Left colon (tissue), 2 donors: ENCODE measurements at regions not wholly inside any gene's neighbourhood (a gene's known extent, or its start where the extent isn't known, plus 50 kb on each side); places are given as distances from the start of the nearest gene placed in this dataset.
A peak's percentile ranks its signal among the peaks of the same experiment; 100 is the strongest.
"Not testable (repeated sequence)": the region's sequence is repeated elsewhere in the genome, so short reads cannot be mapped to it uniquely, and the experiment has no call there.

Experiments used
- ATAC-seq: fragments of 200-7000 bp; cut with Tn5 transposase; one replicate; pipeline ENCODE4 v1.9.1; 2020; ENCODE audit warnings: mild to moderate bottlenecking, moderate library complexity
- DNase-seq, 2 donors: peaks; one replicate each; pipeline ENCODE4 v3.0.0-alpha.2; 2020
- intact Hi-C, 2 donors: fragments of 100-400 bp; cut with DNase I in 1 of 2; cut with micrococcal nuclease in 1 of 2; formaldehyde crosslinking; loops; one replicate each; pipeline versions ENCODE4 v1.11.2 to v1.14.0; 2022; cut with DNase I, micrococcal nuclease
- donor health status: DM: no; HTN: no; CAD: no.
- donor health status: DM: yes; HTN: yes; CAD: no.

DNA sequence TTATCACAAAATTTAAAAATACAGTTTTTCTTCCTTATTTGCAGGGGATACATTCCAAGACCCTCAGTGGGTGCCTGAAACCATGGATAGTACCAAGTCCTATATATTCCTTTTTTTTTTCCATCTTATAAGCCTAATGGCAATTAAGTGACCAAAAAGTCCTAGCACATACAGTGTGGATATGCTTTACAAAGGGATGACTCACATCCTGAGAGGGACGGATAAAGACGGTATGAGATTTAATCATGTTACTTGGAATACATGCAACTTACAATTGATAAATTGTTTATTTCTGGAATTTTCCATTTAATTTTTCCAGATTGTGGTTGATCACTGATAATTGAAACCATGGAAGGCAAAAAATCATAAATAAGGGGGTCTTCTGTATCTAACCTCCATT lies 181.2 kb upstream of the BRINP3 start:
- DNase-seq (no peak), ATAC-seq (no peak)
- intact Hi-C loops = no loop called here

DNA sequence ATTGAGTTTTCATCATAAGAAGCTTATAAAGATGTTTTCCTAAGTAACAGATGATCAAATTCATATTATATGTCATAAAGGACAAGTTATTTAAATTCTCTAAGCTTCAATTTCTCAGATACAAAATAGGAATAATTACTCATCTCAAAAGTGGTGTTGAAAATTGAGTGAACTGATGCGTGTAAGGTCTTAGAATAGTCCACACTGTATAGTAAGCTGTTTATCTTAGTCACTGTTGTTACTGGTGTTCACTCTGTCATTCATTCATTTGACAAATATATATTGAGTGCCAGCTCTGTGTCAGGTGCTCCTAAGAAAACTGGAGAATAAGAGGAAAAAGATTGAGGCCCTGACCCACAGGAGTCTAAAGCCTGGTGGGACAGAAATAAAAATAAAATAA lies 186.3 kb upstream of the BRINP3 start:
- no peak for ATAC-seq
- intact Hi-C loops = no loop called here
- no peak for DNase-seq

DNA sequence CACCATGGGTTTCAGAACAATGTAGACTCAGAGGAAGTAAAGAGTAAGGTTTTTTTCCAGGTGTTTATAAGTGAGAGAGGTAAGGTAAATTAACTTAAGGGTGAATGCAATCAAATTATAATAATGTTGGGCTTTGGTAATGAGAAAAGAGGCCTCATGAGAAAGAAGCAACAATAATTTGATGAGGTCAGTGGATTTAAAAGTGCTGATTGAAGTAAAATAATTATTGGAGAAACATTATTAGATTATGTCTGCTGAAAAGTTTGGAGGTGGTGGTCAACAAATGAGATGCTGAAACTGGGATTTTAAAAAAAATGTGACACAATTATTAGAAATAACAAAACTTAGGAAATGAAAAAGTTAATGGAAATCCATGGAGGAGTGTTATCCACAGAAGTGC lies 187.4 kb upstream of the BRINP3 start:
- ATAC-seq (no peak), DNase-seq (no peak)
- intact Hi-C loops = no loop called here

DNA sequence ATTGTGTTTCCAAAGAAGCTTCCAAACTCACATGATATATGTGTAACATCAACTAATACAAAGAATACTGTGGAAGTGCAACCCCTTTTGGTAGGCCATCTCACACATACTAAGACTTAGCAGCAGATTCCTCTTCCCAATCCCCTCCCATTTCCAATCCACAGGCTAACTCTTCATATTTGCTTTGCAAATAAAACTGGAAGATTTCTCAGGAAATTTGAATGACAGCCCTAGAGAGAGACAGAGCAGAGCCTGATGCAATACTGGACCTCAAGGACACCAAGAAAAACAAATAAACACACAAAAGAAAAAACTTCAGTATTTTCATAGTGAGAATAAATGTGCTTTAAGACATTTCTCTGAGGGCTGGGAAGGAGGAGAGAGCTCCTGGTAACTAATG lies 190.2 kb upstream of the BRINP3 start:
- ATAC-seq (no peak), DNase-seq (no peak)

DNA sequence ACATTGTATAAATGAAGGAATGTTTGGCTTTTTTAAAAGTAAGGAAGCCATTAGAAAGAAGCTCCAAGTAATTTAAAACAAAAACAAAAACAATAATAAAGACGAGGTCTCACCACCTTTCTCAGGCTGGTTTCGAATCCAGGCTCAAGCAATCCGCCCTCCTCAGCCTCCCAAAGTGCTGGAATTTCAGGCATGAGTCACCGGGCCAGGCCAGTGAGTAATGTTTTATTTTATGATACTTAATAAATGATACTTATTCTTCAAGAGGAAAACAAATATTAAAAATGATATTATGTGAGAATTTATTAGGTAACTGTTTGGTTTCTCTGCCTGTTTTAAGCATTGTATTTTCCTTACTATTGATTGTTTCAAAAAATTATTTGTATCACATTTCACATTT lies 201.4 kb upstream of the BRINP3 start:
- intact Hi-C loops = no loop called here
- ATAC-seq (no peak), DNase-seq (no peak)

More for the DNA sequence above, 190.2 kb upstream of the BRINP3 start:
- intact Hi-C loops = no loop called here

DNA sequence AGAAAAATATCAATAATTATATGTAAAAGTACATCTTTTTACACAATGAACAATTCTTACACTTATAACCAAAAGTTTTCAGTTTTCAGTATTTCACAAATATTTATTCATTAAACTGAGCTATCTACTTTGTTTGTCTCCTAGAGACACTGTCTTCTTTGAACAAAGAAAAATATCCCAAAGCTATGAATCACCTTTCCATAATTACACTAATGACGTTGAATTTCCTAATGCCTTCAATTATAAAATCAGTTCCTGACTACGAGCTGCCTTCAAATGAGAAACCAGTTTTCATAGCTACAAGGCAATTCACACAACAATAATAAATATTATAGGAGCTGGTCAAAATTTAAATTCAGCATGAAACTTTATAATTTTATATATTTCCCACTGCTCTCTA lies 201.8 kb upstream of the BRINP3 start:
- ATAC-seq = no peak
- intact Hi-C loops = no loop called here
- DNase-seq = no peak

DNA sequence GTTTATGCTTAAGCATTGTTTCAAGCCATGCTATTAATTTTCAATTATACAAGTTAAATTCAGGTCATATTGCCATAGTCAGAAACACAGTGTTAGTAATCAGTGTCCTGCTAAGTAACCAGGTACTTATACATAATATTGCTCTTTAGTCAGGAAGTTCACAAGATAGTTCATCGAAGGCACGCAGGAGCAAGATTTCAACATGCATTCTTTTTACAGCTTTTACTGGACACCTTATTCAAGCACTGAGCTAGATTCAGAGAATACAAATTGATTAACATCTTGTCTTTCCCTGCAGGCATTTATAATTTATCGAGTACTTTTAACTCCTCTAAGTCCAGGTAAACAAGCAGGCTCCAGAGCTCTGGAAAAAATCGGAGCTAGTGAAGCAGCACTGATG lies 202.3 kb upstream of the BRINP3 start:
- ATAC-seq (no peak), DNase-seq (no peak)
- intact Hi-C loops = no loop called here

DNA sequence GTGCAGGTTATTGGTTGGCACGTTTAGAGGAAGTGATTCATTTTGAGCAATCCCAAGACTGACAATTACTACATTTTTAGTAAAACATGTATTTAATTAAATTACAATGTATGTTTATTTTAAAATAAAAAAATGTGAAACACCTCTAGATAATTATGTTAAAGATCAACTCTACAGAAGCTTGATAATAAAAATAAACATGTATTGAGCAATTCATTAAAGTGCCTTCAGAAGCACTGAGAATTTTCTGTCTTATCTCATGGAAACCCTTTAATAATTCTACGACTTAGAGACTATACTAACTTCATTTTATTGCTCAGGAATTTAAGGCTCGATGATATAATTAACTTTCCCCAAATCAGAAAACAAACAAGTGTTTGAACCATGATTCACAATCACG lies 208.0 kb upstream of the BRINP3 start:
- ATAC-seq (no peak), DNase-seq (no peak)
- intact Hi-C loops = no loop called here

DNA sequence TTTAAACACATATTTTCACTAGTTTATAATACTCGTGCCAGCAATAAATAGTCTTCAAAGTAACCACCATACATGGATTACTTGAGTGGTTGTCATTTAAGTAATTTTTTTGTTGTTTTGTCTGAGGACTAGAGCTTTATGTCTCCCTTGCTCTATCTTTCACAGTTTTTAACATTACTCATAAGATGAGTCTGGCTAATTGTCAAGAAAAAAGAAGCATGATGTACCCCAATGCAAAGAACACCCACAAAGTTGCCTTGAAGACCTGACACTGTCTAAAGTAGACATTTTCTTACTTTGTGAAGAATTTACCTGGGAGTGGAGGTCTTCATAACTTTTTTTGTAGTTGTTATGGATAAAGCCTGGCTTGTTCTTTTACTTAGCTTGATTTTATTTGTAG lies 210.4 kb upstream of the BRINP3 start:
- DNase-seq = no peak
- ATAC-seq = no peak
- intact Hi-C loops = no loop called here

DNA sequence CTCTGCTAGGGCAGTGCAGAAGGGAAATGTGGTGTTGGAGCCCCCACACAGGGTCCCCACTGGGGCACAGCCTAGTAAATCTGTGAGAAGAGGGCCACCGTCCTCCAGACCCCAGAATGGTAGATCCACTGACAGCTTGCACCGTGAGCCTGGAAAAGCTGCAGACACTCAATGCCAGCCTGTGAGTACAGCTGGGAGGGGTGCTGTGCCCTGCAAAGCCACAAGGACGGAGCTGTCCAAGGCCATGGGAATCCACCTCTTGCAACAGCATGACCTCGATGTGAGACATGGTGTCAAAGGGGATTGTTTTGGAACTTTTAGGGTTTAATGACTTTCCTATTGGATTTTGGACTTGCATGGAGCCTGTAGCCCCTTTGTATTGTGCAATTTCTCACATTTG lies 220.8 kb upstream of the BRINP3 start:
- ATAC-seq, intact Hi-C loops, DNase-seq: not testable (repeated sequence)

DNA sequence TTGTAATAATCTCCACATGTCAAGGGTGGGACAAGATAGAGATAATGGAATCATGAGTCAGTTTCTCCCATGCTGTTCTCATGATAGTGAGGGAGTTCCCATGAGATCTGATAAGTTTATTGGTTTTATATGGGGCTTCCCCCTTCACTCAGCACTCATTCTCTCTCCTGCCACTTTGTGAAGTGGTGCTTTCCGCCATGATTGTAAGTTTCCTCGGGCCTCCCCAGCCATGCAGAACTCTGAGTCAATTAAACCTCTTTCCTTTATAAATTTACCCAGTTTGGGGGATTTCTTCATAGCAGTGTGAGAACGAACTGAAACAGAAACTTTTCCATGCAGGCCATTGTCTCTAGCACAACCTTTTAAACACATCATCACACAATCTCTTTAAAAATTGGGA lies 221.5 kb upstream of the BRINP3 start:
- intact Hi-C loops = no loop called here

DNA sequence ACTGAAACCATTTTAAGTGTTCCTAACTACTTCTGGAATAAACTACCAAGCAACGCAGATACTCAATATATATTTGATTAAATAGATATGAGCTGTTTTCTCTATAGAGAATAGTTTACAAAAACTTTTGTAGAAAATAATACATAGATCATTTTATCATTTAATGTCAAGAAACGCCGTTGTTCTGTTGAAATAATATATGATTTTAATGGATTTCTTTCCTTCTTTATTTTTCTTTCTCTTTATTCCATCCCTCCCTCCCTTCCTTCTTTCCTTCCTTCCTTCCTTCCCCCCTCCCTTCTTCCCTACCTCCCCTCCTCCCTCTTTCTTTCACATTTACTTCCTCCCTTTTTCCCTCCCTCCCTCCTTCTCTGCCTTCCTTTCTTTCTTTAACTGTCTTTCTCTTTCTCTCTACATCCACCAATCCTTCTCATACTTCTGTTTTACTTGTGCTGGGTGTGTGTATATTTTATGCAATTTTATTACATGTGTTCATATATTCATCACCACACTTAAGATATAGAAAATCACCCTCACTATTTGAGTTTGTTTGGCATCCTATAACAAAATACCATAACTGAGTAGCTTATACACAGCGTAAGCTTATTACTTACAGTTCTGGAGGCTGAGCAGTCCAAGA lies 230.9 kb upstream of the BRINP3 start:
- ATAC-seq (no peak), DNase-seq (no peak)
- intact Hi-C loops = no loop called here

More for the DNA sequence above, 221.5 kb upstream of the BRINP3 start:
- ATAC-seq (no peak), DNase-seq (no peak)

DNA sequence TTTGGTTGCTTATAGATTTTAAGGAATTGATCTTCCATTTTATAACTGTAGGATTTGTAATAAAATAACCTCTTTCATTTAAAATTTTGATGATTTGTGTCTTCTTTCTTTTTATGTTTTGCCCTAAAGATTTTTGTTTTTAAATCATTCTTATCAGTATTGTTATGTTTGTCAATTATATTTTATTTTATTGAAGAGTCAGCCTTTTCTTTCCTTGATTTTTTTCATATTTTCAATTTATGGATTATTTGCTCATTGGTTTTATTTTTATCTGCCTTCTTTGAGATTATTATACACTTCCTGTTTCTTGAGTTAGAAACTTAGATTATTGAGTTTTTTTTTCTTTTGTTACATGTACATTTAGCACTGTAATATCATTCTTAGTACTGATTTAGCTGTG lies 233.4 kb upstream of the BRINP3 start:
- DNase-seq (no peak), ATAC-seq (no peak)
- intact Hi-C loops = no loop called here

DNA sequence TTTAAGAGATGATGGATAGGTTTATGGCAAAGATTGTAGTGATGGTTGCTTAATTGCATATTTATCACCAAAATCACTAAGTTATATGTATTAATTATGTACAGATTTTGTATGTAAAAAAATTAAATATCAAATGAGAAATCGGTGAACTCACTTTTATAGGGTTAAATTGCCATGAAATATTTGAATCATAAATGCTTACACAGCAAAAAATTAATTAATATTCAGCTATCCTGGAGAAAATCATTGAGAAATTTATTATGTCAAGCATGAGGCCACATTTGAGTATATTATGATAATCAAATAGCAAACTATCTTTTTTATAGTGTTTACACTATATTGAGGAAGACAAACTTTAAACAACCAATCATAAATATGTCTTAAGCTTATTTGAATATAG lies 239.4 kb upstream of the BRINP3 start:
- intact Hi-C loops = no loop called here
- ATAC-seq (no peak), DNase-seq (no peak)

DNA sequence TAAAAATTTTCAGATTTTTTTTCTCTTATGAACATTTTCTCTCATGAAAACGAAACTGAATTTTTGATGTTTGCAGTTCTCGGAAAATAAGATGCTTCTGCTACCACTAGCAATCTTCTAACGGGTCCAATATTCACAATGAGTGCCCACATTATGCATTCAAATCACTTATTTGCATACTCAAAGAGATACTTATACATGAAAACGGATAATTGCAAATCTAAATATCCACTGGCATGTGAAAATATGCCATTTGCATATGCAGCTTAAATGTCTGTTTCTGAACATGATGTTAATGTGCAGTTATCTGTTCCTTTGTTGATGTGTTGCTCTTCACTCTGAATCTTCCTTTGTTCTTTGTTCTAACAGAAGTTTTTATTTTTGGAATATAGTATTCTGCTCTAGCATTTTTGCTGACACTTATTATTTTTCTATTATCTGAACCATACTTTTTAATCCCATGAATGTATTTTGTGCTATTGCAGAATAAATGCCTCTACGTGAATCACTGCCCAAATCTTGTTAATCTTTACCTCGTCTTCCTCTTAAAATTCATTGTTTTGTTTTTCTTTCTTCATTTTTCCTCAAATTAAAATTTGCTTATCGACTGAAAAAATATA lies 259.4 kb upstream of the BRINP3 start:
- intact Hi-C loops = no loop called here
- no peak for ATAC-seq
- no peak for DNase-seq

DNA sequence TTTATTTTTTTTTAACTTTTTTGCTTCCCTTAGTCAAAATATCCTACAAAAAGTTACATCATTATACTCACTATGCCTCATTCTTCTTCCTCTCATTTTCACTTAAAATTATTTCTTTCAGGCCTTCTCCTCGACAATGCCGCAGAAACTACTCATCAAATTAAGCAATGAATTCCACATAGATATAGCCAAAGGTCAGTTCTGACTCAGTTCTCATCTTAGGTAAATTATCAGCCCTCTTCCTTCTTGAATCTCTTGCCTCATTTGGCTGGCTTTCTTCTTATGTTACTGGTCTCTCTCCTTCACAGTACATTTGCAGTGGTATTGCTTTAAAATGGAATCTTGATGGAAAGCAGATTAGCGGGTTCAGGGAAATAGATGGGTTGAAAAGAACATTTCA lies 260.7 kb upstream of the BRINP3 start:
- intact Hi-C loops = no loop called here
- no peak for ATAC-seq
- DNase-seq = no peak

DNA sequence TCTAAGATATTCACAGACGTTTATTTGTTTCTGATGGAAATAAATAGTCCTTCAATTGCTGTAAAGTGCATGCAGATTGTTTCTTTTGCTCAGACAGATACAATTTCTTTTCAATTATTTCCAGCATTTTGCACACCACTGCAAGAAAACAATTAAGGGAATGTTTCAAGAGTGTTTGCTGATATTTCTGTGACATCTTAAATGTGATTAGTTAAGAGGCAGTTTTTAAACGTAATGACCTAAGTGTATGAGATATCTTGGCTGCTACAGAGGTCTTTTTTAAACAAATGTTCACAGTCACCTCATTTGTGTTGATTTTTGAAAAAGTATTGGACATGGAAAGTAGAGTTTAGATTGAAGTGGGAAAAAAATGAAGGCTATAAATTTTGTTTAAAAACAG lies 262.3 kb upstream of the BRINP3 start:
- DNase-seq = no peak
- intact Hi-C loops = no loop called here
- ATAC-seq = no peak

DNA sequence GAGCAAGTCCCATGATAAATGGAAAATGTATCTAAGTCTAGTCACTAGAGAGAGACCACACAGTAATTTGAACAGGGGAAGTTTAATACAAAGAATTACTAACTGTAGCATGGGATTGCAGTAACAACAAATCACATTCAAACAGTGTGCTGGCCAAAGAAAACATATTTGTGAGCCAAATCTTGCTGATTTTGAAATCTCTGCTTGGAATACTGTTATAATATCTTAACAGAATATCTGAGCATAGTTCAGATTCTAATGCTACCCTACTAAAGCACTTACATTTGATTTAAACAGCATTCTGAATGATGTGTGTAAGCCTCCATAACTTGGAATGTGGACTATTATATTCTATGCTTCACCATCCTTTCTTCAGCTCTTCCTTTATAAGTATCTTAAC lies 270.0 kb upstream of the BRINP3 start:
- ATAC-seq (no peak), DNase-seq (no peak)
- intact Hi-C loops = no loop called here

DNA sequence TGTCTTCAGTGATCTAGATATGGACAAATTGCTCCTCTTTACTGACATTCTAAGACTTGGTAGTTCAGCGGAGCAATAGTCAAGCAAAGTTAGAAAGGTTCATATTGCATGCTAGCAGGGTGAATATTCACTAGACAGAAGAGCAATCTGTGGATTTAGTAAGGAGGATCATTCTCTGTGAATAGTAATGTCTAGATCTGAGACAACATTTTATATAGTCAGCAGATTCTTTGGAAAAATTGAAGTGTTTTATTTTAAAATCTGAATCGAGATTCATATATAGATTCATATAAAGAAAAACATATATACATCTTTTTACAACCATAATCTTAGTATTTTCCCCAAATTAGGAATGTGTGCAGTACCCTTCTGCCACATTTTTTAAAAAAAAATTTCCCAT lies 274.5 kb upstream of the BRINP3 start:
- no peak for DNase-seq
- intact Hi-C loops = no loop called here
- ATAC-seq = no peak

DNA sequence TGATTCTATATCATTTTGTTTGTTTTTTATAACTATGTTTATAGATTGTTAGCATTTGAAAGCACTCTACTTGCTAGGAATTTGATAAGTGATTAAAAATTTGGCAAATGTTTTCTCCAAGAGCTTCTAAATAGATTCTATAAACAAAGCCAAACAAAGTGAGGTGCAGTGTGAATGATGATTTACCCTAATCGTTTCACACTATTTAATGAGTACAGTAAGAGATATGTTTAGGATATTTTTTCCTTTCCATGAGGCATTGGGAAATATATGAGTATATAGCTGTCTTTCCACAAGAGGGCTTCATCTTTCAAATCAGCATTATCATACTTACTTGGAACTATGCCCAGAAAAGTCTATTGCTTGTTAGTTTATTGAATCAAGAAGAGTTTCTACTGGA lies 277.0 kb upstream of the BRINP3 start:
- ATAC-seq (peak; percentile 55), DNase-seq (no peak)
- intact Hi-C loops = no loop called here

DNA sequence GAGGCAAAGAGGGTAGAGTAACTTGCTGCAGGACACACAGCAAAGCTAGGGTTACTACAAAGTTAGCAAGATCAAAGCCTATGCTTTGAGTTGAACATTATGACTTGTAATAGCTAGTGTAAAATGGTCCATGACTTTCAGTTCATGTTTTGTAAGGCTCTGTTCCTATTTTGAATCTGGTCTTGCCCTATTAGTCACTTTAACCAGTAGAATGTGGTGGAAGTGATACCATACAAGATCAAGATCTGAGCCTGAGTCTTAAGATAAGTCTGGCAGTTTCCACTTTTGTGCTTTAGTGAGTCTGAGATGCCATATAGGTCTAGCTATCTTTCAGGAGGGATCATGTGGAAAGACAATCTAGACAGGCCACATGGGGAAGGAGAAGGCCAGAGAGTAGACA lies 282.1 kb upstream of the BRINP3 start:
- ATAC-seq = no peak
- intact Hi-C loops = no loop called here
- no peak for DNase-seq
